NCI-H1048 (cell line): ENCODE measurements at regions not wholly inside any gene's neighbourhood (a gene's known extent, or its start where the extent isn't known, plus 50 kb on each side); places are given as distances from the start of the nearest gene placed in this dataset.
"Not testable (repeated sequence)": the region's sequence is repeated elsewhere in the genome, so short reads cannot be mapped to it uniquely, and the experiment has no call there.

Experiments used
- DNase-seq: peaks from one replicate; lab custom pipeline; 2025; lab: John Stamatoyannopoulos, UW

GRCh38 chr12:24363177-24363754 lies 413.8 kb upstream of the SOX5 start:
- no peak for DNase-seq

DNA sequence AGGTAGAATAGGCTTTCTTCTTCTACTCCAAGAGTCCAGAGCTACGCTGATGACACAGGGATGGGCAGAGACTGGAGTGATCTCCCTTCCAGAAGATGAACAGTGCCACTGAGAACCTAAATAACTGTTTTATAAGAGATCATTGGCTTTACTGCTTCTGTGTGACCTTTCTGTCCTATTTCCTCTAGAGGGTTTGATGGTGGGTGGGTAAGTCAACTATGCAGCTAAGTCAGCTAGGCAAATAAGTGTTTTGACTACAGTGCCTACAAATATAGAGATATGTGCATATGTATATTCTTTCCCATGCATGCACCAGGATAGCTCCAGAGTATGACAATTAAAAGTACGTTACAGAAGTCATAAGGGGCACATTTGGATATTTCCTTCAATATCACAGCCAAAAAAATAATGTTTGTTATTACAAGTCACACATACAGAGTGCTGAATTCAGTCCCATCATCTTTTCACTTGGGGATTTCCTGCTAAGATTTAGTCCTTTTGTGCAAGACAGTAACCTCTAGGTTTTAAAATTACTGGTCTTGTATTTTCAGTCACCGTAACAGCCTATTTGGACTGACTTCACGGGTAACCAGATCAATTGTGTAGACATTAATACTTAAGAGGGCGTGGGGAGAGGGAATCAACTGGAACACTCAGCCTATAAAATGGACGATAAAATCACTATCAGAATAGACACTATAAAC lies 412.6 kb upstream of the SOX5 start:
- DNase-seq: no peak

DNA sequence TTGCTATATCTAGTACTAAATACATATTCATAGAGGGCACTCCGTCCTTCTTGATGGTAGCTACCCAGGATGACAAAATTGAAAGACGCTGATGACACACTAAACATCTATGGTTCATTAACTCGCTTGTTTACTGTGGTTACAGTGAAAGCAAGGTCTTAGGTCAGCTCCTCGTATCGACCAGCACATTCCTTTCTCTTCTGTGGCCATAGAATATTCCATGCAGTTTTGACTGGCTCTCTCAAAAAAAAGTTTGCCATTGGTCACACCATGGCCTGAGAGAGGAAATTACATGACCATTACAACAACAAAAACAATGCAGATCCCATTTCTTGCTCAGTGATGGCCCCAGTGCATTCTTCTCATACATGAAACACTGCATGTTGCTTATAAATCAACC lies 411.4 kb upstream of the SOX5 start:
- no peak for DNase-seq

GRCh38 chr12:24360461-24360860 lies 411.0 kb upstream of the SOX5 start:
- DNase-seq: peak; percentile 34

DNA sequence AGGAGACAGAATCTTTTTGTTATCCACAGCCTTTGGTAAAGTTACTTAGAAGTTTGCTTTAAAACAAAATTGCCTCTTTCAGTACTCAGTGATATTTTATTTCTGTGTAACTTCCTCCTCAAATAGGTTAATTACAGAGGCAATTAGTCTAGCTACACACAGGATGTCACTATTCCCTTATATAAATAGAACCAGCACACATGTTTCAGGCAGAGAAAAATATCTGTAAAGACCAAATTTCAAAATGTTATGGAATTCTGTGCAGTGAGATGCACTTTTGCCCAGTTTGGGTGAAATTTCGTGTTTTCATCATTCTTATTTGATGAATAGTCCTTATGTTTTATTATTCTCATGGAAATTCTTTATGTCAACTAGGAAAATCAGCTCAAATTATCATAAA lies 410.6 kb upstream of the SOX5 start:
- peak; percentile 13 for DNase-seq

- no peak for DNase-seq
These were observed 409.9 kb upstream of the SOX5 start for GRCh38 chr12:24359418-24359817.

GRCh38 chr12:24356240-24356804 lies 406.9 kb upstream of the SOX5 start:
- DNase-seq: no peak

GRCh38 chr12:24352363-24352762 lies 402.9 kb upstream of the SOX5 start:
- DNase-seq: no peak

- no peak for DNase-seq
These were observed 399.8 kb upstream of the SOX5 start for GRCh38 chr12:24349051-24349799.

DNA sequence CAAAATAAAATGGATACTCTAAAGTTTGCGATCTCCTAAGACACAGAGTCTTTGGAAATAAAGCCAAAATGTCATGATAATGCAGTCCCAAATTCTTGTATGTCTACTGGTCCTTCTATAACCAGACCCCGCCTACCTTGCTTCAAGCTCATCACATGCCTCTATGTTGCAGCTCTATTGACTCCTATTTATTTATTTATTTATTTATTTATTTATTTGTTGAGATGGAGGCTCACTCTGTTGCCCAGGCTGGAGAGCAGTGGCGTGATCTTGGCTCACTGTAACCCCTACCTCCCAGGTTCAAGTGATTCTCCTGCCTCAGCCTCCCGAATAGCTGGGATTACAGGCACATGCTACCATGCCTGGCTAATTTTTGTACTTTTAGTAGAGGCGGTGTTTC lies 398.7 kb upstream of the SOX5 start:
- not testable (repeated sequence) for DNase-seq

DNA sequence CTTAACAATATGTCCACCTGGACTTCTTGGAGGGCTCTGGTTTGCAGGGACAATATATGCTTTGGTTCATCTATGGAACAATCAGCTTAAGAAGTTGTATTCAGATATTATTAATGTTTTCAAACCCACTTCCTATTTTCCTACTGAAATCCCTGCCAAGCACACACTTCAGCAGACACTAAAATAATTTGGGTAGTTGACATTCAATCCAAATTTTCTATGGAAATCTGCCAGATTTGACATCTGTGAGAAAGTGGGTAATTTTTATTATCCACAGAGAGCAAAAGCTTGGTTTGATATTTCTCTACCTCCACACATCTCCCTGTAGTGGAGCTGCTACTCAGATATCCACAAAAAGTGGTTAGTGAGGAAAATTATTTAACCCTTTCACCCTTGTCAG lies 378.8 kb upstream of the SOX5 start:
- DNase-seq: no peak

GRCh38 chr12:24325331-24325730 lies 375.9 kb upstream of the SOX5 start:
- no peak for DNase-seq

GRCh38 chr12:24307716-24308335 lies 358.4 kb upstream of the SOX5 start:
- no peak for DNase-seq

DNA sequence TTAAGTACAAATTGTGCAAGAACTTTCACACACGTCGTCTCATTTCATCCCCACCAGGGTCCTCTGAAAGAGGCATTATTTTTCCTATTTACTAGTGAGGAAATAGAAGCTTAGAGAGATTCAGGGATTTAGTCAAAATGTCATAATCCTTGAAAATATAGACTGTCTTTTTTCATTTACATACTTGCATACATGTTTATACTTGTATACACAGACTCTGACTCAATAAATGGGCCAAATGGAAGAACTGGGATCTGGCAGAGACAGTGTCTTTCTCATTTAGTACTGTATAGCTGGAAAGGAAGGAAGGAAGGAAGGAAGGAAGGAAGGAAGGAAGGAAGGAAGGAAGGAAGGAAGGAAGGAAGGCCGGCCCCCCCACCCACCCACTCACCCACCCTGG lies 357.7 kb upstream of the SOX5 start:
- no peak for DNase-seq

- DNase-seq: no peak
These were observed 356.5 kb upstream of the SOX5 start for GRCh38 chr12:24306001-24306400.

GRCh38 chr12:24304285-24304684 lies 354.8 kb upstream of the SOX5 start:
- no peak for DNase-seq

GRCh38 chr12:24302708-24303107 lies 353.2 kb upstream of the SOX5 start:
- no peak for DNase-seq

DNA sequence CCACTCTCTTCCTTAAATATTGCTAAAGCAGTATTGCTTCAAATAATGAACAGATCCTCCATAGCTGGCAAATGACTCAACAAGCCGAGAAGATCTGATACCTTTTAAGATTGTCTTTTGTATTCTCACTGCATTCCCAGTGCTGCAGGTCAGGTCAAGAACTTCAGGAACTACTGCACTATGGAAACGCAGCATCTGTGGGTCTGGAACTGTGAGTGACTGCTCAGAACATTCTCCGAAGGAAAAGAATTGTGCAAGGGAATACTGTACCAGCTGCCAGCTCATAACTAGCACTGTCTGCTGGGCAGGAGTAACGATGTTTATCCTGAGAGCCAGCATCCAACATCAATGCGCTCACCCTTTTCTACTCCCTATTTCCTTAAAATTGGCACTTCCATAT lies 348.0 kb upstream of the SOX5 start:
- DNase-seq: no peak

- DNase-seq: no peak
These were observed 344.1 kb upstream of the SOX5 start for GRCh38 chr12:24293549-24293948.

DNA sequence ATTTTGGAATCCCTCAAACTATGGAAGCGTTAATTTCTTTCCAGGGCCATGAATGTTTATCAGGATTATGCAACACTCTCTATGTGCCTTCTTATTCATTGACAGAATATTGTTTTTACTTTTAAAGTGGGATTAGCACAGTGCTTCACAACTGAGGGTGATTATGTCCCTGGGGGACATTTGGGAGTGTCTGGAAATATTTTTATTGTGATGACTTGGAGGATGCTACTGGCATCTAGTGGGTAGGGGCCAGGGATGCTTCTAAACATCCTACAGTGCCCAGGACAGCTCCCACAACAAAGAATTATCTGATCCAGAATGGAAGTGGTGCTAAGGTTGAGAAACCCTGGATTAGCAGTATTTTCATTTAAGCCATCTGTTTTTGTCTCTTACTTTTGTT lies 338.5 kb upstream of the SOX5 start:
- DNase-seq: no peak

DNA sequence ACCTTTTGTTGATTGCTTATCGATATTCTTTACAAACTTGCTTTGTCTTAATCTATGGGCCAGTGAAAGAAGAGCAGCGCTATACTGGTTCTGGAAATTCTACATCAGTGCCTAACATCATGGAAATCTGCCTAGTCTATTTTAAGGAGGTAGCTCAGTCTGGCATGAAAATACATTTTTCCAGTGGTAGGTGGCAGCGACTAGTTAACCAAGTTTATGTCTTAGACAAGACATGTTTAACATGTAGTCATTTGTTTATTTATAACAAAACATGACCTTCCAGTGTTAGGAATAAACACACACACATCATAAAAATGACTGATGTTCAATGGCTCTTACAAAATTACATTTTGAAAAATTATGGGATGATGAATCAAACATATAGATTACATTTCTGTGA lies 336.0 kb upstream of the SOX5 start:
- no peak for DNase-seq

DNA sequence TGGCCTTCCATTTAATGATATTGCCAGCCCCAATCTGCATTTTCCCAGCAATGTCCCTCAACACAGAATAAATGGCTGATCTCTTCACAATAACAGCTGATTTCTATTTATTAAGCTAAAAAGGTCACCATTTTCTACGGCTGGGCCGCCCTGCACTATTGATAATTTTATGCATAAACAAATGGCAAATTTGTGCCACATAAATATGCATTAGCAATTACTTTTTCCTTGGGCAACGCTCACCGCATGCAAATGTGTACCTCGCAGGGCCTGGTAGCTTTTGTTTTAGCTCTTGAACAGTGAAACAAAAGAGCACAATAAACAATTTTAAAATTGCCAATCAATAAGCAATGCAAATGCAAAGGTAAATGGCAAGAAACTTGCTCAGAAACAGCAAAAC lies 331.9 kb upstream of the SOX5 start:
- DNase-seq: peak; percentile 20
